HG02642 (cell line): ENCODE measurements at regions not wholly inside any gene's neighbourhood (a gene's known extent, or its start where the extent isn't known, plus 50 kb on each side); places are given as distances from the start of the nearest gene placed in this dataset.

Source experiments
- ATAC-seq: cut with Tn5 transposase; IDR thresholded peaks from one replicate; pipeline ENCODE4 v1.9.1; 2021; ENCODE audit warnings: mild to moderate bottlenecking; ENCODE audit not compliant: unreplicated experiment, poor library complexity

- ATAC-seq: no peak
Observed at GRCh38 chr4:28636971-28637370, 1776.3 kb downstream of the STIM2 start.

GRCh38 chr4:28639747-28640146, 1779.1 kb downstream of the STIM2 start:
- ATAC-seq: no peak

- no peak for ATAC-seq
Observed at GRCh38 chr4:28654618-28655017, 1794.0 kb downstream of the STIM2 start.

- no peak for ATAC-seq
Observed at GRCh38 chr4:28665306-28665705, 1804.7 kb downstream of the STIM2 start.

GRCh38 chr4:28675582-28675981, 1814.9 kb downstream of the STIM2 start:
- ATAC-seq: no peak

- ATAC-seq: no peak
Observed at GRCh38 chr4:28677808-28678207, 1817.2 kb downstream of the STIM2 start.

GRCh38 chr4:28682847-28683246, 1822.2 kb downstream of the STIM2 start:
- ATAC-seq: no peak

- ATAC-seq: no peak
Observed at GRCh38 chr4:28686618-28687017, 1826.0 kb downstream of the STIM2 start.

- ATAC-seq: no peak
Observed at GRCh38 chr4:28690890-28691289, 1830.2 kb downstream of the STIM2 start.

- ATAC-seq: no peak
Observed at GRCh38 chr4:28702571-28702970, 1841.9 kb downstream of the STIM2 start.

GRCh38 chr4:28709891-28710290, 1849.2 kb downstream of the STIM2 start:
- no peak for ATAC-seq

- no peak for ATAC-seq
Observed at GRCh38 chr4:28723371-28723770, 1862.7 kb downstream of the STIM2 start.

- ATAC-seq: no peak
Observed at GRCh38 chr4:28724239-28724638, 1863.6 kb downstream of the STIM2 start.

GRCh38 chr4:28730304-28730703, 1869.7 kb downstream of the STIM2 start:
- ATAC-seq: no peak

- no peak for ATAC-seq
Observed at GRCh38 chr4:28744066-28744465, 1883.4 kb downstream of the STIM2 start.

GRCh38 chr4:28754376-28754775, 1893.7 kb downstream of the STIM2 start:
- ATAC-seq: no peak

- no peak for ATAC-seq
Observed at GRCh38 chr4:28755081-28755480, 1894.4 kb downstream of the STIM2 start.

GRCh38 chr4:28759064-28759463, 1898.4 kb downstream of the STIM2 start:
- ATAC-seq: no peak

GRCh38 chr4:28760003-28760402, 1899.4 kb downstream of the STIM2 start:
- no peak for ATAC-seq

- no peak for ATAC-seq
Observed at GRCh38 chr4:28772066-28772465, 1911.4 kb downstream of the STIM2 start.

GRCh38 chr4:28772788-28773187, 1912.1 kb downstream of the STIM2 start:
- ATAC-seq: no peak

- no peak for ATAC-seq
Observed at GRCh38 chr4:28774344-28774743, 1913.7 kb downstream of the STIM2 start.

- no peak for ATAC-seq
Observed at GRCh38 chr4:28776004-28776403, 1915.4 kb downstream of the STIM2 start.
